SK-N-MC (cell line): ENCODE measurements at regions not wholly inside any gene's neighbourhood (a gene's known extent, or its start where the extent isn't known, plus 50 kb on each side); places are given as distances from the start of the nearest gene placed in this dataset.

Experiments used
- EZH2 ChIP-seq: fragments of 200-600 bp; sonication (generic); IDR thresholded peaks from one replicate; pipeline ENCODE4 v1.6.1; 2017; ENCODE audit warnings: antibody characterized with exemption
- POLR2AphosphoS5 ChIP-seq: IDR thresholded peaks from 2 replicates; pipeline ENCODE4 v1.6.1; 2012; ENCODE audit warnings: mild to moderate bottlenecking, low read depth, low read length, borderline replicate concordance

- TF ChIP-seq EZH2 (no peak), POLR2AphosphoS5 (no peak)
These were observed 358.8 kb upstream of the ARRDC3 start for GRCh38 chr5:91741764-91742505.
